GM18508 (cell line): ENCODE measurements at regions not wholly inside any gene's neighbourhood (a gene's known extent, or its start where the extent isn't known, plus 50 kb on each side); places are given as distances from the start of the nearest gene placed in this dataset.

Experiments used
- ATAC-seq: cut with Tn5 transposase; IDR thresholded peaks from one replicate; pipeline ENCODE4 v1.9.1; 2021; ENCODE audit warnings: moderate number of reproducible peaks; ENCODE audit not compliant: insufficient read depth, unreplicated experiment

DNA sequence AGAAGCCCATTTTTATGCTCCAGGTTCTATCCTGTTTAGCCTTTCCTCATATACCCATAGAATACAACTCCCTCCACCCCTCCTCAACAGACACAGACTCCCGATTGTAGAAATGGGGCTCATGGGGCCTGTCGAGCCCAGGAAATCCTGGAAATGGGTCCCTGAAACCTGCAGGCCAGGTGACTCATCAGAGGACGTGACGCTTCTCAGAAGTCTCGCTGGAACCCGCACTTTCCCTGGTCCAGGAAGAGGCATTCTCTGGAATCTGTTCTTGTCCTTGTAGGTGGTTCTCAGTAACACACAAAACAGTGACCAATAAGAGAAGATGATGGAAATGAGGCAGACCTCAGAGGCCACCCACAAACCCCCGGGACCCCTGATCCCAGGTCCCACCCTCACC is 244.8 kb upstream of the PPP2R2D start:
- ATAC-seq = no peak

DNA sequence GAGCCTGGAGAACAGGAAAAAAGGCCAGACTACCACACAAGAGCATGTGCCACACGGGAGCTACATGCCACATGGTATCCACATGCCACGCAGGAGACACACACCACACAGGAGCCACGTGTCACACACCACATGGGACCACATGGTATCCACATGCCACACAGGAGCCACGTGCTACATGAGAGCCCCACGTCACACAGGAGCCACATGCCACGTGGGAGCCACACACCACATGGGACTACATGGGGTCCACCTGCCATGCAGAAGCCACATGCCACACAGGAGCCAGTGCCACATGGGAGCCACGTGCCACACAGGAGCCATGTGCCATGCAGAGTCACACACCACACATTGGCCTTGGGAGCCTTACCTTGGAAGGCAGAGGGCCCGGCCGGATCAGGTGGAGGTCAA is 244.4 kb upstream of the PPP2R2D start:
- no peak for ATAC-seq

DNA sequence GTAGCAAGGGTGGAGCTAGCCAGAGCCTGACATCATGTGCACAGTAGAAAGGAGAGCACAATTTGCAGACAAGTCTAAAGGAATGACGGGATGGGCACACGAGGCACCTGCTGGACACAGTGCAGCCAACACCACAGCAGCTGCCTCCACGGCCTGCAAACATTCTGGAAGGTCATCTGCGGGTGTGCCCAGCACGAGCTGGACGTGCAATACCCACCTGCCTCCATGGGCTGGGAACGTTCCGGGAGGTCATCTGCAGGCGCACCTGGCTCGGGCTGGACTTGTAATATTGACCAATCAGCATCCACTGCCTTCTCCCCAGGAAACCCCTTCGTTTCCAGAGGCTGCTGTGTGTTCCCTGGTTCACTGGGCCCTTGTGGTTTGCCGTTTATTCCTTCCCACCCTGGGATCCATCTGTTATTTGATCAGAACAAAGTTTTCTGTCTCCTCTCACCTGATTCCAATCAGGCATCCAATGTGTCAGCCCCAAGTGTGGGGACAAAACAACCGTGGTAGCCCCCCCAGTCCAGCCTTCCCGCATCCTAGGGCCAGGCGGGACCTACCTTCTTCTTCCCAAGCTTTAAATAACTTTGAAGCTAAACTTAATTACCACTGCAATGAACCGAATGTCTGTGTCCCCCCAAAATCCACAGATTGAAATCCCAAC is 243.4 kb upstream of the PPP2R2D start:
- no peak for ATAC-seq

DNA sequence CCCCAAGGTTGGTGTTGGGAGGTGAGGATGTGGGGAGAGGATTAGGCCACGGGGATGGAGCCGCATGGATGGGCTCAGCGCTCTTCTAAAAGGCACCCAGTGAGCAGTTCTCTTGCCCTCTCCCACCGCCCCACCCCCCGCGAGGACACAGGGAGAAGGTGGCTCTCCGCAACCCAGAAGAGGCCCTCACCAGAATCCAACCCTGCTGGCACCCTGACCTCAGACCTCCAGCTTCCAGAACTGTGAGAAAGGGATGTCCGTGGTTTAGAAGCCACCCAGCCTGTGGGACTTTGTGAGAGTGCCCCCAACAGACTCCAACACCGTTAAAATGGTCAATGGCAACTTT is 242.8 kb upstream of the PPP2R2D start:
- ATAC-seq = no peak

DNA sequence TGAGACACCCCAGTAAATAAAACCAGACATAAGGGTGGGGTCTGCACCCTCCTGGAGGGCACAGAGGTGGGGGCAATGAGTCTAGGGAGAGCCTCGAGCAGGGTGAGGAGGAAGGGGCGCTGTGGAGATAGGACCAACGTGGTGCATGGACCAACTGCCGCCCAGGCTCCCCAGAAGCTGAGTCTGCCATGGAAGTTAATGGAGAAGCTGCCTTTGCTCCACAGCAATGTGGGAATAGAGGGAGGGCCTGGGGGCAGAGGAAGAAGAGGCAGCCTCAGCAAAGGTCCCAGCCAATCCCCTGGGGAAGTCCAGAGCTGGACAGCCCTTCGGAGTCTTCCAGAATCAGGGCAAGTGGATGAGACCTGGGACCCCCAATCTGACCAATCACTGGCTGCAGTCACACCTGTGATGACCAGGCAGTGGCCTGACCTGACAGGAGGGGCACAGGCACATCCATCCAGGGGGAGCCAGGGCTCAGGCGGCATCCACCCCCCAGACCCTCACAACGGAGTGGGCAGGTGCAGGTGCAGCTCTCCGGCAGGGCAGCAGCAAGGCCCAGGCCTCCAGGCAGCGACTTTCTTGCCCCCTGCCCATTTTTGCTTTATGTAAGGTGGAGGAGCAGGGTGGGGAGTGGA is 242.2 kb upstream of the PPP2R2D start:
- no peak for ATAC-seq

DNA sequence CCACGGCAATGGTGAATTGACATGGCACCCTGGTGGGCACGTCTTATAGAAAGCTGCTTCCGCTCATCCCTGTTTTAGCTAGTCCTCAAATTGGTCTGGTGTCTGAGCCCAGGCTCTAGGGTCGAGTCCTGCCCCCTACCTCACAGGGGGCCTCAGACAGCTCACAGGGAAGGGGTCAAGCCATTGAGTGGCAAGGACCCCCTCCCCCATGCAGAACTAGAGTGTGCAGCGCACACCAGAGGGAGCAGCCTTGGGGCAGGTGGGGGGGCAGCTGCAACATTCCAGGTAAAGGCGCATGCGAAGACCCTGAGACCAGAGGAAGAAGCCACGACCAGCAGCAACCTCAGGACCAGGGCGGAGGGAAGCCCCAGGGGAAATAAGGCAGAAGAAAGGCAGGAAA is 240.4 kb upstream of the PPP2R2D start:
- no peak for ATAC-seq

DNA sequence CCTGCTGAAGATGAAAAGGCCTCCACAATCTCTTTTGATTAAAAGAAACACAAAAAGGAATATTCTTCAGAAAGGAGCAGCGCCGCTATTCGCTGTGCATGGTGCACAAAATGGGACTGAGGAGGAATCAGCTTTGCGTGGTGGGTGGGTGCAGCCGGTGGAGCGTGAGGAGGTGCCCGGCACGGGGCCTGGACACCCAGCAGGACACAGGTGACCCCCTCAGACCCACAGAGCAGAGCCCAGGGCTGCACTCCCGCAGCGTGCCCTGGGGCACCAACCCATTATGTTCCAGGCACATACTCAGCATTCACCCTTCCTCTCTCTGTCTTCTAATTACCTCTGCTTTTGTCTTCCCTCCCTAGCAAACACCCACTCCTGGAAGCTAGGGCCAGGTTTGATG is 238.0 kb upstream of the PPP2R2D start:
- ATAC-seq = no peak

DNA sequence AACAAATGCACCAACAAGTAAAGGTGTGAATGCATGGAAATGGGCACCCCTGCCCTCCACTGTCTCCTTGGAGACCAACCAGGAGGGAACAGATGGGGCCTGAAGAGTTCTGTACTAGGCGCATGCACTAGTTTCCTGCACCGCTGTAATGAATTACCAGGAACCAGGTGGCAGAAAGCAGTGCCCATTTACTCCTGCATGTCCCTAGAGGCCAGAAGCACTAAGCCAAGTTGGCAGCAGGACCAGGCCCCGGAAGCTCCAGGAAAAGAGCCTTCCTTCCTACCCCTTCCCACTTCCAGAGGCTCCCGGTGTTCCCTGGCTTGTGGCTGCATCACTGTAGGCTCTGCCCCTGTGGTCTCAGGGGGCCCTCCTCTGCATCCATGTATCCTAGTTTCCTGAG is 237.5 kb upstream of the PPP2R2D start:
- no peak for ATAC-seq

DNA sequence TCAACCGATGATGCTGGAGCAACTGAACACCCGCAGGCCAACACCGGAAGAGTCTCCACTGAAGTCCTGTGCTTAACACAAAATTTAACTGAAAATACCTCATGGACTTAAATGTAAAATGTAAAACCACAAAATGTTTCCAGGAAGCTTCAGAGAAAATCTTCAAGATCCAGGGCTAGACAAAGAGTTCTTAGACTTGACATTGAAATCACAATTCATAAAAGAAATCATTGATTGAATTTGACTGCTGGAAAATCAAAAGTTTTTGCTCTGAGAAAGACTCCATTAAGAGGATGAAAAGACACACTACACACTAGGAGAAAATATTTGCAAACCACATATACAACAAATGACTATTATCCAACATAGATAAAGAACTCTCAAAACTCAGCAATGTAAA is 234.7 kb upstream of the PPP2R2D start:
- ATAC-seq = no peak

DNA sequence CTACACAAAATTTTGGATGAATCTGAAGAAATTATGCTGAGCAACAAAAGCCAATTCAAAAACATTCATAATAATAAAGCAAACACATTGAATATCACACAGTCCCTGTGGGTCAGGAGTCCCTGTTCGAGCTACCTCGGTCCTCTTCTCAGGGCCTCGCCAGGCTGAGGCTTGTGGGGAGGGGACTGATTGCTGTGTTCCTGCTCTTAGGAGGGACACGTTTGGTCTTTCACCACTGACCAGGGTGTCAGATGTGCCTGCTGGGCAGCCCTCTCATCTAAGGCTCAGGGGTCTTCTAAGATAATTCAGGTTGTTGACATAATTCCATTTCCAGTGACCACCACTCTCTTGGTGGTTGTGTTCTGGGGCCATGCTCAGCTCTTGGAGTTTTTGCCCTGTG is 233.8 kb upstream of the PPP2R2D start:
- ATAC-seq = no peak

DNA sequence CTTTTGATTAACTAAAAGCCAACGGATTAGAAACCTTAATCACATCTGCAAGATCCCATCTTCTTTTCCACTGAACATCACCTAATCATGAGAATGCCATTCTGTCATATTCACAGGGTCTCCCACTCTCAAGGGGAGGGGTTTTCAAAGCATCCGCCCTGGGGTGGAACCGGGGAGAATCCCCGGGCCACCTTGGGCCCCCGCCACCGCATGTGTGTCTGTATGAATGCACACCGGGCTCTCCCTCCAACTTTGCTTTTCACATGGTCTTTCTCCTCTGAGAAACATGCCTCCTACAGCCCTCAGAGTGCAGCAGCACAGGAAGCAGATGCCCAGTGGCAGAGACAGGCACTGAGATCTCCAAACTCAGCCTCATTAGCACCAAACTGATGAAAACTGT is 233.2 kb upstream of the PPP2R2D start:
- ATAC-seq = no peak

DNA sequence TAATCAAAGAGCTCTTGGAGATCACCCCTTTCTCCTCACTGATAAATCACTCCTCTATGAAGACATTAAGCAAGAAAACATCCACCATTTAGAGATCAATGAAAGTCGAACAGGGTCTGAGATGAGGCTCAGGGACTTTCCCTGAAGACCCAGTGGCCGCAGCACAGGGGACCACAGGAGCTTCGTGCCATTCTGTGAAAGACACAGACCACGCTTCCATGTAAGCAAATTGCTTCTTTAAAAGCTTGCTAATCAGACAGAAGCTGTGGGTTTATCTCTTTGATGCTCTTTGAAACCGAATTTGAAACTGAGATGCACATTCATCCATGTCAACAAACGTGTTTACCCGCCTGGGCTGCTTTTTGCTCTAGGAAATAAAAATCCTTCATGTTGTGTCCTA is 231.9 kb upstream of the PPP2R2D start:
- no peak for ATAC-seq

DNA sequence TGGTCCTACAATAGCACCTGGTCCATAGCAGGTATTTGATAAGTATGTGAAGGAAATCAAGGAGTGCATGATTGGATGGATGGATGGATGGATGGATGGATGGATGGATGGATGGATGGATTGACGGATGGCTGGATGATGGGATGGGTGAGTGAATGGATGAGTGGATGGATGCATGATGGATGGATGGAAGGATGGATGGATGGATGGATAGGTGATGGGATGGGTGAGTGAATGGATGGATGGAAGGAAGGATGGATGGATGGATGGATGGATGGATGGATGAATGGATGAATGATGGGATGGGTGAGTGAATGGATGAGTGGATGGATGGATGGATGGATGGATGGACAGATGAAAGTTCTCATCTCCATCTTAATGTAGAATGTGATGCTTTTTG is 231.0 kb upstream of the PPP2R2D start:
- ATAC-seq = no peak

DNA sequence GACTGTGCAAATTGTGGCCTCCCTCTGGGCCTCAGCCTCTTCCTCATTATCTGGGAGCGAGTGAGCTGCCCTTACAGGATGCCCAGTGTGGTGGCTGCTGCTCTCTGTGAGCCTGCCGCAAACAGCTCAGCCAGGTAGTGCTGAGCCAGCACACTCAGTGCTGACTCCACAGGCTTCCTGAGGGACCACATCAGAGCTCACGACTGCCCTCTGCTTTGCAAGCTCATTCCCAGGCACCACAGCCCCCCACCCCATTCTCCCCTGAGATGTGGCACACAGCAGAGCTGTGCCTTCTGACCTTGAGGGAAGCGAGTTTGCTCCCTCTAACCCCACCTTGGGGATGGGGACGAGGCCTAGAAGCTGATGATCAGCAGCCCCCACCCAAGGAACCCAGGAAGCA is 230.5 kb upstream of the PPP2R2D start:
- ATAC-seq = no peak

DNA sequence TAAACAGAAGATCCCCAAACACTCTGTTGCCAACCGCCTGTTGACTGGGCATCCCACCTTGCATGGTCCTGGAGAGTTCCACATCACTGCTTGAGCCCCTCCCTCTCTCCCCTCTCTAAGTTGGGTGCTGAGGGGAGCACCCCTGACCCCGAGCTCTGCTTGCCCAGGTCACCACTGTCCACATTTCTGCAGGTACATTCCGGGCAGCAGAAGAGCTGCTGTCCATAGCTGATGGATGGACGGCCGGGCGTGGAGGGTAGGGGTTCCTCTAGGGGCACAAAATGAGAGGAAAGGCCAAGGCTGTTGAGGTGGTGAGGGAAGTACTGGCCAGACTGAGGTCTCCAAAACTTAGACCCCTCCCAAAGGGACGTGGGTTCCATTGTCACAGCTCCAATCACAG is 227.4 kb upstream of the PPP2R2D start:
- ATAC-seq = no peak

DNA sequence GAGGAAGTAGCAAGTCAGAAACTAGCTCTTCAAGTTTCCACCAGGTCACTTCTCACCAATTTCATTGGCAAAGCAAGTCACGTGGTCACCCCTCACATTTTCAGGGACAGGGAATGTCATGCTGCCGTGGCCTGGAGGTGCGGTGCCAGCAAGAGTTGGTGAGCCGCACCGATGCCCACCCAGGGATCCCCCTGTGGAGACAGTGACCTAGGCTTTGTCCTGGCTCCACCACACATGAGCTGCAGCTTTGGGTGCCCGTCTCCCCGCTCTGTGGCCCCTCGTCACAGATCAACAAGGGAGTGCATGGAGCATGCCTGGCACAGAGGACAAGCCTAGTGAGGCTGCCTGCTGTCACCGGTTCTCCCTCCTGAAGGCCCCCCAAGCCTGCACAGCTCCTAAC is 226.7 kb upstream of the PPP2R2D start:
- ATAC-seq = no peak

DNA sequence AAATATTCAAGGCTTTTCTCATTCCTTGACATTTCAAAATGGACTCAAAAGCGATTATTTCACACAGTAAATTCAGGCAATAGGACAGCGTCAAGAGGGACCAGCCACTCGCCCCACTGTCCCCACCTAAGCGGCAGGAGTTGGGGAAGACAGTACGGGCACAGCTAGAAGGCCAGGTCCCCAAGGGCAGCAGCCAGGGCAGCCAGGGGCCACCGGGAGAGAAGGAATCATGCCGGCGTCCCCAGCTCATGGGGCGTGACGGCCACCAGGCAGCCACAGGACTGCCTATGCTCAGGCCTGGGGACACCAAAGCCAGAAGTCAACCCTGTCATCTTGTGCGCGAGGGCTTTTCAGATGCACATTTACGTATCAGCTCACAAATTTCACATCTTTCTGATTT is 225.7 kb upstream of the PPP2R2D start:
- no peak for ATAC-seq

DNA sequence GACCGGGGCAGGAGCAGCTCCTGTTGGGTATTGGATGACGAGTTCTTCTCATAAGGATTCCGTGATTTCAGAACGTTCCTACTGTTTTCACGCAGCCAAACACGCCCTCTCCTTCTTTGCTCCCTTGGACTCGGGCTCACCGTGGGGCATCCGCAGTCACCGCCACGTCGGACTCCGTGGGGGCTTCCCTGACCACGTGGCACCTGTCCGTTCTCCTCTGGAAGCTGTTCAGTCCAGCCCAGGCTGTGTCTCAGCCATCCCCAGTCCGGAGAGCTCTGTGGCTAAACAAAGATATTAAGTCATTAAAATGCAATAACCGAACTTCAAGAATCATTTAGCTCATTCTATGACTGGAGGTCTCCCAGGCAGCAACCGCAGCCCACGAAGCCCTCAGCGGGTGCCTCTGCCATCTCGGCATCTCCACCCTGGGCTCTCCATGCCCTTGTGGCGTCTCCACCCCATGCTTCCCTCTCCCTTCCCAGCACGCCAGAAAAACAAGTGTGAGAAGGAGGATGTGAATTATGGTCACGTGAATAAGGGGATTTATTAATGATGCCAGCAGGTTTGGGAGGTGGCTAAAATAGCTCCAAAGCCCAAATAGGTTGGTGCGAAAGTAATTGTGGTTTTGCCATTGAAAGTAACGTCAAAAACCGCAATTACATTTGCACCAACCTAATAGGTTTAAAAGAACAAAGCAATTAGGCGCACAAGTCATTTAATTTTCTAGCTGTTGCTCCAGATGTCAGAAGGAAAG is 224.6 kb upstream of the PPP2R2D start:
- no peak for ATAC-seq

DNA sequence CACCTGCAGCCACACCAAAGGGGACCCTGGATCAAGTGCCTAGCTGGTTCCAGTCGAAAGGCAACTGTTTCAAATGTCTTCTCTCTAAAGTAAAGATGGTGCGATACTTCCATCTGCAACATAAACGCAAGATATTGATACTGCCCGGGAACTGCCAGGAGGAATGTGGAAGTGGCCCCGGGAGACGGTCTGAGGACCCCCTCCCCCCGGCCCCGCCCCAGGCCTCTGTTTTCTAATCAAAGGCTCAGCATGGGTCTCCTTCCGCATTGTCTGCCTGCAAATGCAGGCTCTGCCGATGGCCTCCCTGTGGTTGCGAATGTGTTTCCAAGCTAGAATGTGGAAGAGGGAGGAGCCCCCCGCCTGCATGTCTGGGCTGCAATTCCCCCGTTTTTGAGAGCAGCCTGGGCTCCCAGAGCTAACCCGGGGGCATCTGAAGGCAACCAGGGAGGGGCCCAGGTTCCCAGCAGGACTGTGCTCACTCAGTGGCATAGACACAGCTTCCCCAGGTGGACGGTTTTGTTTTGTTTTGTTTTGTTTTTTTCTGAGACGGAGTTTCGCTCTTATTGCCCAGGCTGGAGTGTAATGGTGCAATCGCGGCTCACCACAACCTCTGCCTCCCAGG is 223.9 kb upstream of the PPP2R2D start:
- no peak for ATAC-seq

DNA sequence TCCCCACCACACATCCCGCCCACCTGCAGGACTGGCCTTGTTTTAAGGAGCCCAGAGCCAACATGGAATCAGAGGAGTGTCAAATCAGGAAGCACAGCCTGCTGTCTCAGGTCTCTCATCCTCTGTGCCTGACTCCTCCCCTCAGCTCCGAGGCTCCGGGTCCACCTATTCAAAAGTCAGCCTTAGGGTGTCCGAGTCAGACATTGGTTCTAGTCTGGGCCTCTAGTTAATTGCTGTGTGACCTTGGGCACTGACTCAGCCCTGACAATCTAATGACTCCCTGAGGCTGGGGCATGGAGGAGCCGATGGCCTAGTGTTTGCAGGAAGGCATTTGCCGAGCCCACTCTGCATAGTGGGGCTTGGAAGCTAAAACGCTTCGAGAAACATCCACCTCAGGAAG is 223.1 kb upstream of the PPP2R2D start:
- ATAC-seq = no peak

DNA sequence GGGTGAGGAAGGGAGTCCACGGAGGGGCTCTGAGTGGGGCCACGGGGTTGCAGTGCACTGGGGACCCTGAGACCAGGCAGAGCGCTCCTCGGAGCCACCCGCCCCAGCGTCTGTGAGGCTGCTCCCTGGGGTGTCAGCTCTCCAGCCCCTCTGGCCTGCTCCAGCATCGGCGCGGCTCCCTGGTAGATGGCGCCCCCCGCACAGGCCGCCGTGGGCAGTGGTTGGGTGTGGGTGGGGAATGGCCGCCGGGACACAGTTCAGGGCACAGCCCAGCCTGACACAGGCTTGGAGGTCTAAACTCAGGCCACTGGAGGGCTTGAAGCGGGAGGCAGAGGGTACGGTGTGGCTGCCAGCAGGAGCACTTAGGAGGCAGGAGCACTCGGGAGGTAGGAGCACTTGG is 222.6 kb upstream of the PPP2R2D start:
- ATAC-seq = no peak
